CD1c-positive myeloid dendritic cell (primary cell): ENCODE measurements at regions not wholly inside any gene's neighbourhood (a gene's known extent, or its start where the extent isn't known, plus 50 kb on each side); places are given as distances from the start of the nearest gene placed in this dataset.

Experiments used
- DNase-seq: peaks from one replicate; pipeline ENCODE4 v3.0.0-alpha.2; 2016; ENCODE audit errors: extremely low spot score

DNA sequence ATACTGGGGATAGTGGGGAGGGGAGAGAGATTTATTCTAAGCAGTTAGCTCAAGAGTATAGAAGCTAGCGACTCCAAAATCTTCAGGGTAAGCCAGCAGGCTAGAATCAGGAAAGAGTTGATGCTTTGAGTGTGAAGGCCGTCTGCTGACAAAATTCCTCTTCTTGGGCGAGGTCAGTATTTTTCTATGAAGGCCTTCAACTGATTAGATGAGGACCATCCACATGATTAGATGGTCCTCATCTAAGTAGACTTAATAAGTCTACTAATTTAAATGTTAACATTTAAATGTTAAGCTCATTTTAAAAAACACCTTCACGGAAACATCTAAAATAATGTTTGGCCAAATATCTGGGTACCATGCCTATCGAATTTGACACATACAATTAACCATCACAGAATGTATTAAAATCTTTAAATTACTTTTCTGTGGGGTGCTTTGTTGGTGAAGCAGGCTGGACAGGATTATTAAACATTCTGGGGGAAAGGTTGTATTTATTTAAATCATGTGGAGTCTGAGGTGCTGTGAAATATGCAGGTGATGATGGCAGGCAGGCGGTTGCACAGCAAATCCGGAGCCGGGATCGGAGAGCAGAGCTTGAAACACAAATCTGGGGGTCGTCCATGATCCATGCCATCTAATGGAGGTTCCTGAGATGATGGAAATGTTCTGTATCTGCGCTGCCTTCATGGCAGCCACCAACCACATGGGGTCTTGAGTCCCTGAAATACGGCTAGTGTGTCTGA is 49.8 kb upstream of the ADORA2B start:
- DNase-seq: no peak
